ENCODE measurements at regions not wholly inside any gene's neighbourhood (a gene's known extent, or its start where the extent isn't known, plus 50 kb on each side); places are given as distances from the start of the nearest gene placed in this dataset.
A peak's percentile ranks its signal among the peaks of the same experiment; 100 is the strongest.

- DNase-seq = no peak
Observed at GRCh38 chr7:42758124-42758523, 153.7 kb downstream of the C7orf25 start.

DNA sequence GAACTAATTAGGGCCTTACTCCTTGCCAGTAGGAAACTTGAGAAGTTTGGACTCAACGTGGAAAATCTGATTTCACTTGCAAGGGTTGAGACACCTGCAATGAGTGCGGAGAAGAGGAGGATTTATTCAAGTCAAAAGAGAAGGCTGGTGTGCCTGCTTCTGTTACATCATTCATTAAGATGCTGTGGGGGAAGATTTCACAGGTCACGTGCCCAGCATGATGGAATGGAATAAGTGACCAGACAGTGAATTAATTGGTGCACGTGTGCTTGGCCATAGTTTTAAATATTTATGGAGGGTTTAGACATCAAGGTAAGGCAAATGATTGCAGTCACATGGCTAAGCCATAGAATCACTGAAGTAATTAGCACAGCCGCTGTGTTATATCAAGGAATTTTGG lies 155.0 kb downstream of the C7orf25 start:
- DNase-seq = no peak

- DNase-seq = no peak
Observed at GRCh38 chr7:42753811-42754363, 158.0 kb downstream of the C7orf25 start.

- peak in 10 of 56 donors; percentile 1 to 23 (median 10) for DNase-seq
Observed at GRCh38 chr7:42753367-42753766, 158.5 kb downstream of the C7orf25 start.

GRCh38 chr7:42750172-42750571 lies 161.7 kb downstream of the C7orf25 start:
- DNase-seq = no peak

GRCh38 chr7:42747044-42747443 lies 164.8 kb downstream of the C7orf25 start:
- no peak for DNase-seq

DNA sequence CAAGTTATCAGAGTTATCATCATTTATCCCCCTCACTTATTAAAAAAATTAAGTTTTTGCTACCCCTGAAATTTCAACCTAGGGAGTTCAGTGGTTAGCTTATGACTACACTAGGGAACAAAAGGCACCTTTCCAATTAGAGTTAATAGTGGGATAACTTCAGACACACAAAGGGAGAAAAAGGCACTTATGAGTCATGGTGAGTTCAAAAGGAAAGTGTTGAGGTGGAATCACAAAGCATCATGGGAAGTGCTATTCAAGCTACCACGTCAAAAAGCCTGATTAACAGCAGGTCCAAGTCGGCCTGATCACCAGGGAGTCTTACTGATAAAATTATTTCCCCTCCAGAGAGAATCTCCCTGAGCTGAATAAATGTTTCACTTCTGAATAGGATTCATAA lies 165.7 kb downstream of the C7orf25 start:
- no peak for DNase-seq

DNA sequence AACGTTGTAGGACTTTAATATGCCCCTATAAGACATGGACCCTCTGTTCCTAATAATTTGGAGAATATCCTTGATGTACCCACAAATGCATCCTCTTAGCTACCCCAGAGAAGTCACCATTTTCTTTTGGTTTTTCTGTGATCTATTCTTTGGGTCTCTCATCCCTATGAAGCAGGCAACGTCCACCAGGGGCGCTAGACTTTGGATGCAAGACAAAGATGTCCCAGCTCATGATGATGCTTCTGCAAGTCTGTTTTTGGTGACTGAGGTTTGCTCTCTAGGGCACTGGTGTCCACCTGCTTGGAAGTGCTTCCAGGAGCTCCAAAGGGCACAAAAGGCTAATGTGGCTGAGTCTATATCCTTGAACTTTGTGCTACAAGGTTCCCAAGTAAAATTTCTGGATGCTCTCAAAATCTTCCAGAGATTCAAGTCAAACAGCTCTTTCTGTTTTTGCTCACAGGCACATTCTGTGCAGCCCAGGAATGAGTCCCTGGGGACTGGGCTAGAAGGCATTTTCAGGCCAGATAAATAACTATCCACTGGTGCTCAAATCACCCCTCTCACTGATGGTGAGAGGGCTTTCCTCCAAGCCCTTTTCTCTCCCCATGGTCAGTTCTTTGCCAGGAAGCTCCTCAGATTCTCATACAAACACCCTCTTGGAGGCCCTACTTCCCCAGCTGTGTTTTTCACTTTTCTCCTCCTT lies 166.4 kb downstream of the C7orf25 start:
- peak in 4 of 56 donors; percentile 4 to 34 (median 6) for DNase-seq

DNA sequence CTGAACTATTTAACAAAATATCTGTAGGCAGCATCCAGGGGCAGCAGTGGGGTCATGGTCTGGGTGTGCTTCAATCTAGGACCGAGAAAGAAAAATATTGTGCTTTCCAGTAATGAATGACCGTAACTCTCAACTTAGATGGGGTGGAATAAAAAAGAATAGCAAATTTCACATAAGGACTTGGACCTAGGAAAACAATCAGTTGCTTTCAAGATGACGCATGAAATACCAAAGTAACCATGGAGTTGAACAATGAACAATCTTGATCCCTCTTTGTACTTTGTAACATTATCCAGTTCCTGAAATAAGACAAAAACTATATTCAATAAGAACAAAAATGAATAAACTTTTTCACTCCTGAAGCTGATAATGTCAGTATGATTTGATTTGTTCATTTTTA lies 167.1 kb downstream of the C7orf25 start:
- no peak for DNase-seq

DNA sequence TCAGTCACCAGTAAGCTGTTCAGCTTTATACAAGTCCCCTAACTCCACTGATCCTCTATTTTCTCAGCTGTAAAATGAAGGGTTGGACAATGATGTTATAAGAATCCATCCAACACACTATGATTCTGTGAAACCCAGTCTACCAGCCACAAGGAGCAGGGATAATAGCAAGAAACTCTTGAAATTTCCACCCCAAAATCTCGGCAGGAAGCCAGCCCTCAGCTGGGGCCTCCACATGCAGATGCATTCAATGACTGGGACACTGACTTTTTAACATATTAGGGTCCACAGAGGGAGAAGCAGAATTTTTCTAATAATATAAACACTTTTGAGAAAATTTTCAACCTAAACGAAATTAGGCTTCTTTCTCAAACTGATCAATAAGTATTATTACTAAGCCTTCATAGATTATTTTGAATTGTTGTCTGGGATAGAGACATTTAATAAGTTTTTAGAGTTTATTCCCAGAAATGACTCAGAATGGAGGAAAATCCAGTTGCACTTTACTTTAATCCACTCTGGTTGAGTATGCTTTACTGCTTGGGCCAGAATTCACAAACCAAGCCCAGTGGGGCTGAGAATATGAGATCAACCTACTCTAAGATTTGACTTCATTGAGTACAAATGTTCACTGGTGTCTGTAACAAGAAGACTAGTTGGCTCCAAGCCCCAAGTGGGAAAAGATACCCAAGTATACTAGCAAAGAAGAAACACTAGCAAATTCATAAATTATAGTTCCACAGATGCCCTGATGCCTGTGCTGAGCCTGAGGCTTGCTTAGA lies 168.6 kb downstream of the C7orf25 start:
- DNase-seq = no peak

GRCh38 chr7:42742318-42742717 lies 169.6 kb downstream of the C7orf25 start:
- no peak for DNase-seq

DNA sequence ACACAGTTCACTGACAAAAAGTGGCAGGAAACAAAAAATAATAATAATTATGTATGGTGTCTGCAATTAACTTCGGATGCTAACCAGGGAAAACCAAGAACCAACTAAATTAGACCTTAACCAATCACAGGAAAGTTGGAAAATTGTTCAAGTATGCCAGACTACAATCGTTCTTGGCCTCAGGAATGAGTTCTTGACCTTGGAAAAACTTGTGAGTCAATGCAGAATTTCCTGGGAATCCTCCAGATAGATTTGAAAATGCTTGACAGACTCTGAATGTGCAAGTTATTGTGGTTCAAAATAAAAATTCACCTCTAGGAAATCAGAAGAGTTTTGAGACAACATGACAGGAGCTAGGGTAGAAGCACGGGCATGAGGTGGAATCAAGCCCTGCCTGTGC lies 171.5 kb downstream of the C7orf25 start:
- DNase-seq = no peak

DNA sequence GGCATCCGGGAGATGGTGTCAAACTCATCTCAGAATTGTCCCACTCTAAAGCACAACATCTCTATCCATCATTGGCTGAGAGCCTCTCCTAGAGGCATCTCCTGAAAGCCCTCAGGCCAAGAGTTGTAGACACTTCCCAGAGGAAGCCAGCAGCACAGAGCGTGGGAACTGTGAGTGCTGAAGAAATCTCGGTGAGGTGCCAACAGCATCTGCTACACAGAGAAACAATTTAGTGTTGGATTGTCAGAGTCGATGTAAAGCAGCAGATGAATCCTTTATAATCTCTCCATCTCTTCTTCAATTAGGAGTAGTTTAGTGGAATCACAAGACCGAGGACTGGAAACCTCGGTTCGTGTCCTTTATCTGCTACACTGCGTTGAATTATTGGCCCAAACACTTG lies 172.2 kb downstream of the C7orf25 start:
- peak in 1 of 56 donors; percentile 6 for DNase-seq

DNA sequence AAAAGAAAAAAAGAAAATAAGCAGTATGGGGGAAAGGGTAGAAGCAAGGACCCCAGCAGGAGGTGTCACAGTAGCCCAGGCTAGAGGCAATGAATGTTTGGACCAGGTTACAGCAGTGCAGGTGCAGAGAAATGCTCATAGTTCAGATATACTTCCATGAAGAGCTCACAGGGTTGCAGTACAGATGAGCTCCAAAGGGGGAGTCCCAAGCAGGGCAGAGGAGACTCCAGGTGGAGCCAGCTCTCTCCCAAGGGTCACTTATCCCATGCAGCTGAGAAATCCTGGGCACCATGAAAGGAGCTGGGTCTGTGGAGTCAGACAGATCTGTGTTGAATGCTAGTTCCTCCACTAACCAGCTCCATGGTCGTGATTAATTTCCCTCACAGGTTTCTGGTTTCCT lies 174.9 kb downstream of the C7orf25 start:
- DNase-seq = no peak

GRCh38 chr7:42735081-42735480 lies 176.8 kb downstream of the C7orf25 start:
- DNase-seq = no peak

- no peak for DNase-seq
Observed at GRCh38 chr7:42734568-42734967, 177.3 kb downstream of the C7orf25 start.

DNA sequence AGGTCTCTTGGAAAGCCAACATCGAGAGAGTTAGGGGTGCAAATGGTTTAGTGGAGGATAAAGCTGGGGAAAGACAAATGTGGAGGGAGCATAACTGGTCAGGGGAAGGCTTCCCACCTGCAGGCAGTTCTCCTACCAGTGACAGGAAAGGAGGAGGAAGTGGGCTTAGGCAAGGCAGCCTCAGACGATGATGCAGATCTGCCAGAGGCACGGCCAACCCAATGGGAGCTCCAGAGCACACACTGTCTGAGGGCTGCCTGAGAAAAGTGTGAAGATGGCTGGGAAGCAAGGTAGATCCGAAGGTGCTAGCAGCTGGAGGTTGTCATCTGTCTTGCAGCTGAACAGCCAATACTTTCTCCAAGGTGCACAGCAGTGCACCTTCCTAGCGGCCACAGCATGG lies 178.8 kb downstream of the C7orf25 start:
- no peak for DNase-seq

- no peak for DNase-seq
Observed at GRCh38 chr7:42730586-42730985, 181.3 kb downstream of the C7orf25 start.

GRCh38 chr7:42729053-42729765 lies 182.7 kb downstream of the C7orf25 start:
- DNase-seq = no peak

DNA sequence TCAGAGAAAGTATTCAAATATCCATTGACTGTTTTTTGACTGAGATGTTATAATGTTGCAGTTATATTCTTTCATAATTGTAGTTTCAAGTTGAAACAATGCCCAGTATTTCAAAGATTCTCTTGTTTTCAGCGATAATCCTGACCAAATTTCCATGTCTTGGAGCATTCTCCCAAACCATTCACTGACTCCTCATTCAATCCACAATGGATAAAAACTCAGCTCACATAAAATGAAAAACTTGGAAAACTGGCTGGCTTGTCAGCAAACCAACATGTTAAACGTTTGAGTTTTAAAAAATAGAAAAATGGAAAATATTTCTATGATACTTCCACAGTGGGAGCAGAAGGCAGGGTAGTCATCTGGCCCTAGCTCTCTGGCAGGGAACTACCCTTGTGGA lies 184.4 kb downstream of the C7orf25 start:
- no peak for DNase-seq

DNA sequence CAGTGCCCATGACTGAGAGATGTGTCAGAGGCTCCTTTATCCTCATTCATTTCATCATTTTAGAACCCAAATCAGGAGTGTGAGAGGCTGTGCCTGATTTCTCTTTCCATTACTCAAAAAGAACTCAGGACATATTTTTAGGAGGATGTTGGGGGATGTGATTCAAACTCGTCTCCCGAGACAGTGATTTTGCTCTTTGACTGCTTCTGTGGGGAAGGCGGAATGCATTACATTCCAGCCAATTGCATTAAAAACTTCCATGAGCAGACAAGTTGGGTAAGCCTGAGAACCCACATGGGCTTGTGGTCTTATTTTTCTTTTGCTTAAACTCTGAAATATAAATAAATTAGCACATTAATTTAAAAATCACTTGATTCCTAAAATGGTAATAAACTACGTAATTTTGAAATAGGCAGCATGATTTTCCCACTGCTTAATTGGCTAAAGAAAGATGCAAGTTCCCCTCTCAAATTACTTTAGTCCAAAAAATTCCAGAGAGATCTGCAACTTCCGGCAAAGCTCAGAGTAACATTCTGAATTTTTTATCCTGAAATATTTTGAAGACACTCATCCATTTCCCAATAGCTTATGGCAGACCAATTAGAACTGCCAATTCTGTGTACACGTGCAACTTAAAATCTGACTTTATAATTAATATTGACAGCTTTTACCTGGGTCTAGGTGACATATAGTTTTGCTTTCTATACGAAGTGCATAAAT lies 185.6 kb downstream of the C7orf25 start:
- no peak for DNase-seq
